Activated CD4-positive, alpha-beta memory T cell treated with anti-CD3 and anti-CD28 coated beads, Interleukin-2, amount 10 ng/mL, durations not matched to agents 7 days and 5 days (primary cell): ENCODE measurements at regions not wholly inside any gene's neighbourhood (a gene's known extent, or its start where the extent isn't known, plus 50 kb on each side); places are given as distances from the start of the nearest gene placed in this dataset.

Experiments used
- CTCF ChIA-PET: fragments of 350-600 bp; sonication (Branson Sonifier 250); formaldehyde crosslinking; loops from one replicate; lab custom pipeline; 2021; ENCODE audit warnings: antibody characterized with exemption, inconsistent platforms; lab: Charles Lee
- POLR2A ChIA-PET: fragments of 350-600 bp; sonication (Branson Sonifier 250); formaldehyde crosslinking; loops from one replicate; lab custom pipeline; 2021; ENCODE audit warnings: antibody characterized with exemption; lab: Charles Lee
- DNase-seq: peaks from one replicate; pipeline ENCODE4 v3.0.0-alpha.2; 2020
- H3K27ac Mint-ChIP-seq: one replicate; pipeline ENCODE4 v1.8.0; 2021; ENCODE audit warnings: mild to moderate bottlenecking, mixed read lengths
- H3K27me3 Mint-ChIP-seq: one replicate; pipeline ENCODE4 v1.8.0; 2021; ENCODE audit warnings: mixed read lengths
- H3K36me3 Mint-ChIP-seq: one replicate; pipeline ENCODE4 v1.8.0; 2021; ENCODE audit warnings: low read depth, mixed read lengths
- H3K4me1 Mint-ChIP-seq: one replicate; pipeline ENCODE4 v1.8.0; 2021; ENCODE audit warnings: mixed read lengths
- H3K4me3 Mint-ChIP-seq: one replicate; pipeline ENCODE4 v1.8.0; 2021; ENCODE audit warnings: mild to moderate bottlenecking, mixed read lengths
- H3K9me3 Mint-ChIP-seq: one replicate; pipeline ENCODE4 v1.8.0; 2021; ENCODE audit warnings: mixed read lengths

- peaks cover 12% of the 10 kb centered on the region for H3K9me3 Mint-ChIP-seq
- H3K27ac Mint-ChIP-seq: no peak overlapping the region
- POLR2A ChIA-PET: no interaction called here
- no peaks in the 10 kb centered on the region for H3K27me3 Mint-ChIP-seq
- H3K36me3 Mint-ChIP-seq: no peaks in the 10 kb centered on the region
- H3K4me3 Mint-ChIP-seq: no peak overlapping the region
- no peaks in the 10 kb centered on the region for H3K4me1 Mint-ChIP-seq
- DNase-seq: no peak
- CTCF ChIA-PET: no interaction called here
Observed at GRCh38 chr18:40841063-40841462, 1114.0 kb upstream of the PIK3C3 start.

- no peak overlapping the region for H3K4me3 Mint-ChIP-seq
Observed at GRCh38 chr18:40832362-40832761, 1122.7 kb upstream of the PIK3C3 start.

GRCh38 chr18:40824291-40824690 is 1130.7 kb upstream of the PIK3C3 start:
- ChIA-PET POLR2A (no interaction called here), CTCF (no interaction called here)
- H3K9me3 Mint-ChIP-seq: peaks cover 11% of the 10 kb centered on the region
- H3K4me1 Mint-ChIP-seq: no peaks in the 10 kb centered on the region
- H3K36me3 Mint-ChIP-seq: no peaks in the 10 kb centered on the region
- DNase-seq: no peak
- no peak overlapping the region for H3K27ac Mint-ChIP-seq
- H3K4me3 Mint-ChIP-seq: no peak overlapping the region
- no peaks in the 10 kb centered on the region for H3K27me3 Mint-ChIP-seq

More at GRCh38 chr18:40832362-40832761, 1122.7 kb upstream of the PIK3C3 start:
- Mint-ChIP-seq H3K4me1 (no peaks in the 10 kb centered on the region), H3K36me3 (no peaks in the 10 kb centered on the region), H3K27me3 (no peaks in the 10 kb centered on the region), H3K9me3 (peaks cover 9% of the 10 kb centered on the region), H3K27ac (no peak overlapping the region)
- no peak for DNase-seq
- ChIA-PET POLR2A (no interaction called here), CTCF (no interaction called here)

GRCh38 chr18:40821596-40822243 is 1133.3 kb upstream of the PIK3C3 start:
- Mint-ChIP-seq H3K27ac (no peak overlapping the region), H3K9me3 (peaks cover 11% of the 10 kb centered on the region), H3K36me3 (no peaks in the 10 kb centered on the region), H3K4me1 (no peaks in the 10 kb centered on the region), H3K4me3 (no peak overlapping the region), H3K27me3 (no peaks in the 10 kb centered on the region)
- ChIA-PET POLR2A (no interaction called here), CTCF (no interaction called here)
- DNase-seq: no peak

- Mint-ChIP-seq H3K4me1 (no peaks in the 10 kb centered on the region), H3K4me3 (no peak overlapping the region), H3K27ac (no peak overlapping the region), H3K36me3 (no peaks in the 10 kb centered on the region), H3K27me3 (no peaks in the 10 kb centered on the region), H3K9me3 (no peaks in the 10 kb centered on the region)
- CTCF ChIA-PET: no interaction called here
- POLR2A ChIA-PET: no interaction called here
- no peak for DNase-seq
Observed at GRCh38 chr18:40812981-40813515, 1142.0 kb upstream of the PIK3C3 start.

- DNase-seq: no peak
- H3K4me1 Mint-ChIP-seq: no peaks in the 10 kb centered on the region
- ChIA-PET POLR2A (no interaction called here), CTCF (no interaction called here)
- H3K36me3 Mint-ChIP-seq: no peaks in the 10 kb centered on the region
- no peak overlapping the region for H3K27ac Mint-ChIP-seq
- no peaks in the 10 kb centered on the region for H3K9me3 Mint-ChIP-seq
- H3K27me3 Mint-ChIP-seq: no peaks in the 10 kb centered on the region
- no peak overlapping the region for H3K4me3 Mint-ChIP-seq
Observed at GRCh38 chr18:40810372-40810771, 1144.7 kb upstream of the PIK3C3 start.

- no peaks in the 10 kb centered on the region for H3K4me1 Mint-ChIP-seq
- ChIA-PET POLR2A (no interaction called here), CTCF (no interaction called here)
- H3K4me3 Mint-ChIP-seq: no peak overlapping the region
- no peak for DNase-seq
- no peaks in the 10 kb centered on the region for H3K36me3 Mint-ChIP-seq
- H3K27me3 Mint-ChIP-seq: no peaks in the 10 kb centered on the region
- no peak overlapping the region for H3K27ac Mint-ChIP-seq
- H3K9me3 Mint-ChIP-seq: peaks cover 4% of the 10 kb centered on the region
Observed at GRCh38 chr18:40789286-40789685, 1165.7 kb upstream of the PIK3C3 start.

GRCh38 chr18:40782453-40783130 is 1172.4 kb upstream of the PIK3C3 start:
- Mint-ChIP-seq H3K36me3 (no peaks in the 10 kb centered on the region), H3K4me3 (no peak overlapping the region), H3K4me1 (no peaks in the 10 kb centered on the region), H3K27me3 (no peaks in the 10 kb centered on the region), H3K27ac (no peak overlapping the region), H3K9me3 (peaks cover 15% of the 10 kb centered on the region)
- POLR2A ChIA-PET: no interaction called here
- DNase-seq: no peak
- CTCF ChIA-PET: no interaction called here

GRCh38 chr18:40769786-40770185 is 1185.2 kb upstream of the PIK3C3 start:
- Mint-ChIP-seq H3K9me3 (peaks cover 7% of the 10 kb centered on the region), H3K27me3 (no peaks in the 10 kb centered on the region), H3K4me1 (no peaks in the 10 kb centered on the region), H3K27ac (no peak overlapping the region), H3K36me3 (no peaks in the 10 kb centered on the region), H3K4me3 (no peak overlapping the region)
- no peak for DNase-seq
- POLR2A ChIA-PET: no interaction called here
- CTCF ChIA-PET: no interaction called here

- POLR2A ChIA-PET: no interaction called here
- Mint-ChIP-seq H3K27ac (no peak overlapping the region), H3K36me3 (no peaks in the 10 kb centered on the region), H3K4me3 (no peak overlapping the region), H3K27me3 (no peaks in the 10 kb centered on the region), H3K4me1 (no peaks in the 10 kb centered on the region), H3K9me3 (peaks cover 5% of the 10 kb centered on the region)
- no peak for DNase-seq
- CTCF ChIA-PET: no interaction called here
Observed at GRCh38 chr18:40760251-40760650, 1194.8 kb upstream of the PIK3C3 start.

- no peaks in the 10 kb centered on the region for H3K4me1 Mint-ChIP-seq
- H3K9me3 Mint-ChIP-seq: peaks cover 11% of the 10 kb centered on the region
- no peak overlapping the region for H3K27ac Mint-ChIP-seq
Observed at GRCh38 chr18:40754477-40754876, 1200.6 kb upstream of the PIK3C3 start.

GRCh38 chr18:40752316-40752715 is 1202.7 kb upstream of the PIK3C3 start:
- DNase-seq: no peak
- ChIA-PET POLR2A (no interaction called here), CTCF (no interaction called here)
- H3K4me3 Mint-ChIP-seq: no peak overlapping the region
- H3K27ac Mint-ChIP-seq: no peak overlapping the region
- H3K4me1 Mint-ChIP-seq: no peaks in the 10 kb centered on the region
- no peaks in the 10 kb centered on the region for H3K36me3 Mint-ChIP-seq
- H3K9me3 Mint-ChIP-seq: peaks cover 9% of the 10 kb centered on the region
- H3K27me3 Mint-ChIP-seq: no peaks in the 10 kb centered on the region

More at GRCh38 chr18:40754477-40754876, 1200.6 kb upstream of the PIK3C3 start:
- no peak overlapping the region for H3K4me3 Mint-ChIP-seq
- no peak for DNase-seq
- ChIA-PET CTCF (no interaction called here), POLR2A (no interaction called here)
- no peaks in the 10 kb centered on the region for H3K27me3 Mint-ChIP-seq
- no peaks in the 10 kb centered on the region for H3K36me3 Mint-ChIP-seq

- DNase-seq: no peak
- H3K27me3 Mint-ChIP-seq: no peaks in the 10 kb centered on the region
- peaks cover 9% of the 10 kb centered on the region for H3K9me3 Mint-ChIP-seq
- CTCF ChIA-PET: no interaction called here
- H3K4me1 Mint-ChIP-seq: no peaks in the 10 kb centered on the region
- POLR2A ChIA-PET: no interaction called here
- no peaks in the 10 kb centered on the region for H3K36me3 Mint-ChIP-seq
- H3K4me3 Mint-ChIP-seq: no peak overlapping the region
- H3K27ac Mint-ChIP-seq: no peak overlapping the region
Observed at GRCh38 chr18:40751186-40751585, 1203.8 kb upstream of the PIK3C3 start.

- no peak for DNase-seq
- H3K27me3 Mint-ChIP-seq: no peaks in the 10 kb centered on the region
- H3K9me3 Mint-ChIP-seq: peaks cover 20% of the 10 kb centered on the region
- ChIA-PET CTCF (no interaction called here), POLR2A (no interaction called here)
- no peaks in the 10 kb centered on the region for H3K36me3 Mint-ChIP-seq
- H3K4me1 Mint-ChIP-seq: no peaks in the 10 kb centered on the region
- H3K4me3 Mint-ChIP-seq: no peak overlapping the region
- no peak overlapping the region for H3K27ac Mint-ChIP-seq
Observed at GRCh38 chr18:40739029-40739428, 1216.0 kb upstream of the PIK3C3 start.
